Astrocyte of the hippocampus (primary cell): ENCODE measurements at regions not wholly inside any gene's neighbourhood (a gene's known extent, or its start where the extent isn't known, plus 50 kb on each side); places are given as distances from the start of the nearest gene placed in this dataset.
A peak's percentile ranks its signal among the peaks of the same experiment; 100 is the strongest.
"Not testable (repeated sequence)": the region's sequence is repeated elsewhere in the genome, so short reads cannot be mapped to it uniquely, and the experiment has no call there.

Experiments used
- DNase-seq: peaks from one replicate; pipeline ENCODE4 v3.0.0; 2011; ENCODE audit warnings: low read depth, low spot score

DNA sequence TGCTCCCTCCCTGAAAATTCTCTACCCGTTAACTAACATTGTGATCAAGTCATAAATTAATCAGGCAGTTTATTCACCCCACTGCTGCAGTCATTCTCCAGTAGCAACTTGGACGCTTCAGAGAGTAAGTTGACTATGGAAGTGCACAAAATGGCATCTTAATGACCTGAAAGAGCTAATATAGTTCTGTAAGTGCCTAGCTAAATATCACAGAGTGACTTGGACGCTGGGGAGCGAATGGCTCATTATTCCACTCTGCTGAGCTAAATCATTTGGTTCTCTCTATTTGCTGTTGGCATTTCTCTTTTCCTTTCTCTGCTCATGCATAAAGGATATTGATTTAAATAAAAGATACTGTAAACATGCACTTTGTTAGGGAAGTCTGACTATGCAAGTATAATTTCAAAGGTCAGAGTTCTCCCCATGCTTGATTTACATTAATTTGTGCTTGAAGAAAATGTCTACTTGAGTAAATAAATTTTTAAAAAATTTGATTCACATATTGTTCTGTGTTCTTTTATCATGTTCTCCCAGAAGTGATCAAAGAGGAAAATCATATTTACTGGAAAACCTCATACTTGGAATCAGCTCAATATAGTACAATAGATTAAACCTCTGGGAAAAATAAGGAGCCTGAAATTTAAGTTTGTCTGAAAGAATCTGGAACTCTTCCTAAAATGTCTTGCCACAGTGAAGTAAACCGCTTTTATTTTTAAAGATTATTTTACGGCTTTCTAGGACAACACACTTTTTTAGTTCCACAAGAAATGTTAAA lies 169.5 kb upstream of the HAPLN1 start:
- peak; percentile 36 for DNase-seq

DNA sequence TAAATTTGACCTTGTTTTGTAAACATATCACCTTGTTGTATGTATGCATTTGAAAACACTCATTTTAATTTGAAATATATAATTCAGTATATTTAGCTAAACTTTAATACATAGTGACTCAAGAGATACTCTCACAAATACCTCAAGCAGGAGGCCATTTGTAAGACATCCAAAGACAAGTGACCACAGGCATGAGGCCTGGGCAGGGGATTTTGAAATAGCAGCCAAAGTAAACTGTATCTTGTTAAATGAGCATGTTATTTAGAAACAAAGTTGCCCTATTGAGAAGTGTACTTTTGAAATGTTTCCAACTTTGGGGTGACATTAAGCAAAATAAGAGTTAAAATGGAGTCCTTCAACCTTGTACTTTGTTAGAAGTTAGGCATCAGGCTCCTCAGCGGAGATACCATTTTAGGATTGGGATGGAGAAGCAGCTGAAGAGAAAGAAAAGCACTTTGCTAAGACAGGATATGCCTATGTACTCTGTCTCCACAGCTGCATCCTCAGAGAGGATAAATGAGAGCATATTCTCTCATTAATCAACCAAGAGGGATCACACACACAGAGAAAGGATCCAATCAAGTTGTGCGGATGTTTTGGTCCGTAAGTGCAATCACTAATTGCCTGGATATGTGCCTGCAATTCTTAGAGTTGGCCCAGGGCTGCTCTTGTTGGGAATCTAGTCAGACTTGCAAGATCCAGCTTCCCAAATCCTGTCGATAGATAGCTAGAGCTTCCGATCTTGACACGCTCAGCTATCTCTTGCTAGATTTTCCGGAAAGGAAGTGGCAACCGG lies 157.5 kb upstream of the HAPLN1 start:
- DNase-seq: peak; percentile 90

DNA sequence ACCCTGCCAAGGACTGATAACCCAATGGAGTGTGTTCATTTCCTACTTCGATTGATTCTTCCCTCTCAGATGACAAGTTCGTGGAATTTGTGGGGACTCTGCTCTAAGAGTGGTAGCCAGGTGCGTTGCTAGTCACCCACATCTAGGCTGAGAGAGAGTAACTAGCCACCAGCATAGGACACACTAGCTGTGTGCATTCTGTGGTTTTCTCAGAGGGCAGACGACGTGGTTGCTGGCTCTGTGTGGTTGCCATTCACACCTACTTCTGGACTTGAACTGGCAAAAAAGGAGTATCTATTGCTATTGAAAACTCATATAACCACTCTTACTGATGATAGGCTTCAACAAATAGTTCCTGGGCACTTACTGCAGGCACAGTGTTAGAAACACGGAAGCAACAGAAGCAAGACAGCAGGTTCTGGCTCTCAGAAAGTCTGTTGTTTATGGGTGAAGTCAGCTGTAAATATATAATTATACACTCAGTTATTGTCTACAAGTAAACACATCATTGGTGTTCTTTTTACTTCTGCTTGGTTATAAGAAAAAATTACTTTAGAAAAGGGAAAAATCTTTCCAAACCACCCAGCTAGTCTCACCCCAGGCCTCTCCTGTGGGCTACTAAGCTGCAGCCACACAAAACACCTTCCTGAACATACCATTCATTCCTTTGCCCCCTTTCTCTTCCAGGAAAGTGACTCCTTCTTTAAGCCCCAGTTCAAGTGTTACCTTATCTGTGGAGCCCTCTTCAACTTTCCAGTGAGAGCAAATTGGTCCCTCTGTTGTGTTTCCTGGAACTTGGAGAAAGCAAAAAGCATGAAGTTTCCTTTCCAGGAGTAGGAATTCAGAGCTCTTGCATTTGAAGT lies 151.1 kb upstream of the HAPLN1 start:
- peak; percentile 42 for DNase-seq

DNA sequence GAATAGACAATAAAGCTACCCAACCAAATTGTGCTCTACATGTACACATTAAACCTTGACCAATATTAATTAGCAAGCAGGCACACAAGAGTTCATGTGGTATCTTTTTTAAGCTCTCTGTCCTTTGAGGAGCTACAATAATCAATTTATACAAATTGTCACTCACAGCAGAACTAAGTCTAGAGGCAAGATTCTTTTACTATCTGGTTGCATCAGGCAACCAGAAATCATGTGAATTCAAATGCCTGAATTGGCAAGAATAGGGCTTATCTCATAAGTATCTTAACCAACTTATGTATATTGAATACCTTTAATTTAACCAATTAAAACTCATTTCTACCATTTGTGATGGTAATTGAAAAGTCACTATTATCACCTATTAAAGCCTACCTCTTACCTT lies 145.5 kb upstream of the HAPLN1 start:
- DNase-seq: no peak

DNA sequence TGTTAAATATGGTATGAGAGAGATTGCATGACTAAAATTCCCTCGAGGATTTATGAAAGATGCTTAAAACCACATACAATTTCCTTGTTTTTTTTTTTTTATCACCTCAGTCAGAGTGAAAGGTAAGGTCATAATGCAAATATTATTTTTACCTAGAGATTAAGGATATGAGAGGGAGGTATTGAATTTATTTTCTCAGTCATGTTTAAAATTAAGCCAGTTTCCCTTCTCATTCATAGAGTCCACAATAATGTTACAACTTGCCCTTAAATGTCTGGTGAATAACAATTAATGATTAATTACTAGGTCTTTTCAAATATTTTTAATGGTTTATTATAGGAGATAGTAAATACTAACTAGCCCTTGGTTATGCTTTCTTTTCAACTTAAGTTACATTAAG lies 144.9 kb upstream of the HAPLN1 start:
- DNase-seq: no peak

DNA sequence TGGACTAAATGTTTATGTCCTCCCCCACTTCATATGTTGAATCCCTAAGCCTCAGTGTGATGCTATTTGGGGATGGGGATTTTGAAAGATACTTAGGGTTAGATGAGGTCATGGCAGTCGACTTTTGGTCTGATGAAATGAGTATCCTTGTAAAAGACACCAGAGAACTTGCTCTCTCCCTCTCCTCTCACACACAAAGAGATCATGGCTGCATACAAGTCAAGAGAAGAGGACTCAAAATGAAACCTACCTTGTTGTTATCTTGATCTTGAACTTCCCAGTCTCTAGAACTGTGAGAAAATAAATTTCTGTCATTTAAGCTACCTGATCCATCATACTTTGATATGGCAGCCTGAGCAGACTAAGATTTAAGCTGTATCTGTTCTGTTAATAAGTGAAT lies 144.0 kb upstream of the HAPLN1 start:
- DNase-seq: no peak

DNA sequence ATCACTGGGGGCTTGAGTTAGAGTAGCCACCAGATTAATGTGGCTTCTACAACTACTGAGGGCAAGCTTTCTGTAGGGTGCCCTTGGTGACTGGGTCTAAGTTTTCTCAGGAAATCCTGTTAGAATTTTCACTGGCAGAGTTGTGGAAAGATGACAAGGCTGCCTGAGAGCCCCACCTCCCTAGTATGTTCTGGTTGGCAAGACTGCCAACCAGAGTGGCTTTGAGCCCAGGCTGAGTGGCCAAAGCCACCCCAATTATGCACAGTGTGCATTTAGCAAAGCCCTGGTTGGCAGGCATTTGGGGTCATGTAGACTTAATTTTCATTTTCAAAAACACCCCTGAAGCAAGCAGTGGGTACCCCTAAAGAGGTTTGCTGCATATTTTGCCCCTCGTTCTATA lies 136.7 kb upstream of the HAPLN1 start:
- peak; percentile 20 for DNase-seq

DNA sequence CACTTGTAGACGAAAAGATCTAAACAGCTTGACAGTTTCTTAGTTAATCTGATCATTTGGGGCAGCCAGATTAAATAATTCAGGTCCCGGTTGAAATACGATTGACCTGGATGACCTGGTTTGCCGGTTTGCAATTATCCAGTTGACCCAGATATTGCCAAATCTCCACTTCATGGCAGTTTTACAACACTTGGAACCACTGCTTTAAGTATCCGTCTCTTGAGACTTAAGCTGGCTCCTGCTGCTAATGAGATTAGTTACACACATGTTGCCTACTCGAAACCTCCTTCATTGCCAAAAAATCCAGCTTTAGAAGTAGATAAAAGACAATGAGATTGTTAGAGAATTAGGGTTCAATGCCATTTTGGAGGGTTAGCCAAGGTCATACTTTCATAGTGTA lies 136.2 kb upstream of the HAPLN1 start:
- DNase-seq: no peak

DNA sequence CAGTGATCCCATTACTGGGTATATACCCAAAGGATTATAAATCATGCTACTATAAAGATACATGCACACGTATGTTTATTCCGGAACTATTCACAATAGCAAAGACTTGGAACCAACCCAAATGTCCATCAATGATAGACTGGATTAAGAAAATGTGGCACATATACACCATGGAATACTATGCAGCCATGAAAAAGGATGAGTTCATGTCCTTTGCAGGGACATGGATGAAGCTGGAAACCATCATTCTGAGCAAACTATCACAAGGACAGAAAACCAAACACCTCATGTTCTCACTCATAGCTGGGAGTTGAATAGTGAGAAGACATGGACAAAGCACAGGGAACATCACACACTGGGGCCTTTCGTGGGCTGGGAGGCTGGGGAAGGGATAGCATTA lies 129.8 kb upstream of the HAPLN1 start:
- DNase-seq: not testable (repeated sequence)

DNA sequence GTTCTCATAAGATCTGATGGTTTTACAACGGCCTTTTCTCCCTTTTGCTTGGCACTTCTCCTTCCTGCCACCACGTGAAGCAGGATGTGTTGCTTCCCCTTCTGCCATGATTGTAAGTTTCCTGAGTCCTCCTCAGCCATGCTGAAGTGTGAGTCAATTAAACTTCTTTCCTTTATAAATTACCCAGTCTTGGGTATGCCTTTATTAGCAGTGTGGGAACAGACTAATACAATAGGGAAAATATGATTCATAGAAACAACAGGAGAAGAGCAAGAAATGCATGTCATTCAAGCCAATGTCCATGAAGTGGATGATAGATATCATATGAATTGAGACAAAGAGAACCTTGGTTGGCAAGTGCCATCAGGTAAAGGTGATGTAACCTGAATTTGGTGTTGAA lies 128.3 kb upstream of the HAPLN1 start:
- no peak for DNase-seq

DNA sequence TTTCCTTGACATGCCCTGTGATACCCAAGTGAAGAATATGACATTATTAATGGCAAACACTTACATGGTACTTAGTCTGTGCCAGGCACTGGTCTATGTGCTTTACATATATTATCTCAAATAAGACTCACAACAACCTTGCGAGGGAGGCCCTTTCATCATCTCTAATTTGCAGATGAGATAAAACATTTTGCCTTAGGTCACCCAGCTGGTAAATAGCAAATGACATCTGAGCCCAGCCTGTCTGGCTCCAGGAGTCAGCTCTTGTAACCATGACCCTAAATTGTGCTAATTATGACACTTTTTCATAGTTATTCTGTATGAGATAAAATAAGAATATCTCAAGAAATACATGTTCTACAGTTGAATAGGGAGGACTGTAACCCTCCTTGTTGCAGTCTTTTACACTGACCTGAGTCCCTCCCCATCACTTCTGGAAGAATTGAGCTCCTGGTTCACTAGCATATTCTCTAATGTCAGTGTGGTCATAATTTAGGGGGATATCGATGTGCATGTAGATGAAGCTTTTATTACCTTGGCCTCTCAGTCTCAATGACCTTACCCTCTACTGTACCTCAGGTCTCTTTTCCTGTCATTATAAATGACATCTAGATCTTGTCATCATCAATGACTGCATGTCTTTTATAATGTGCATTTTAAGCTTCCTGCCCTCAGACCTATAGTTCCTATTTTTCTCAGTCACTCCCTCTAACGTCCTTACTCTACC lies 126.1 kb upstream of the HAPLN1 start:
- no peak for DNase-seq

DNA sequence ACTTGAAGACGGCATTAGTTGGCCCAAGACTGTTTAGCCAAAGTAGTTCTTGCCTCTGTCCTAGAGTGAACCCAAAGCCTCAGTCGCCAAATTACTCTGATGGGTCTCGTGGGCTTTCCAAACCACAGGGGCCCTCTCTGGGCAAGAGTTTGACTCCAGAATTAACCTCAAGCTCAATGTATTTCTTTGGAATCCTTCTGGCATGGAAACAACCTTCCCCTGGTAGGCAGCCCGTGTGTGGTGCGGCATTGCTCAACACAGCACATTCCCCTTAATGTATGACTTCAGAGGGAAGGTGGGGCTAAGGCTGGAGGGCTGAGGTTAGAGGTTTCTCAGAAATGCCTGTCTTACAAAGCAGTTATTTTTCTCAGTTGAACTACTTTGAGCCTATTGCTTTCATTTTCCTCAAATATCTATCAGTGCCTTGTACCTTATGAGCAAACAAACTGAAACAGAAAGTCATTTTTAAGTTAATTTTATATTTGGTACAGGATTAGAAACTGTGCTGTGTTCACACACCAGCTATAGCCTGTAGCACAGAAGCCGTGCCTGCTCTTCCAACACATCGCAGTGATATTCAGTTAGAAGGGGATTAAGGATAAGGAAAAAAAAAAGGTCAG lies 123.9 kb upstream of the HAPLN1 start:
- DNase-seq: peak; percentile 93

DNA sequence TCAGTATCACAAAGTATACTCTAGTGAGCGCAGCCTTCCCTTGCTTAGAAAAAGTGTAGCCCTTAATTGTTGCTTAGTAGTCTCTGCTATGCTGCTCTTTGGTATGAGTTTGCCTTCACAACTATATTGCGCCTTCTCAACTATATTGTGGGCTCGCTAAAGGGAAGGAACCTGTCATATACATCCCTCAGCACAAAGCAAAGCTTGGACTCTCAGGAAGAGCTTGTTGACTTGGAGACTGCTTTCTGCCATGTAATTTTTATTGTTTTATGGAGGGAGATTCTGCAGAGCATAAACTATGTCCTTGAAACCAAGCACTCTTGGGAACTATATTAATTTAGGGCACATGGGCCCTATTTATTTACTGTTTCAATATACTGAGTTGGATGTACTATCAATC lies 119.1 kb upstream of the HAPLN1 start:
- no peak for DNase-seq

DNA sequence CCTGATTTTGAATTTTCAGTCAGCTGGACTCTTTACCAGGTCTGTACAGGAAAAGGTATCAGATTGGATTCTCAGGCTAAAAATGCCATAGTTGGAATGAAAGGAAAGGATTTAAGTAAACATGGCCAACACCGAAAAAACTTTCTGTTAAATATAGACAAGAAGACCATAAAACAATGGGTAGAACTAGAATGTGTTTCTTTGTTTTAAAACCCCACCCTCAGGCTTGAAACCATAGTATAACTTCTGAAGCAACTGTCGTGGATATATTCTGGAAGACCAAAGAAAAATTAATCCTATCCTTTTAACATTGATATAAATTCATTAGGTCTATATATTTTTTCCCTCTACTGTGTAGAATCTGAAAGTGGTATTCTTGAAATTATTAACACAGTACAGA lies 118.6 kb upstream of the HAPLN1 start:
- DNase-seq: no peak

DNA sequence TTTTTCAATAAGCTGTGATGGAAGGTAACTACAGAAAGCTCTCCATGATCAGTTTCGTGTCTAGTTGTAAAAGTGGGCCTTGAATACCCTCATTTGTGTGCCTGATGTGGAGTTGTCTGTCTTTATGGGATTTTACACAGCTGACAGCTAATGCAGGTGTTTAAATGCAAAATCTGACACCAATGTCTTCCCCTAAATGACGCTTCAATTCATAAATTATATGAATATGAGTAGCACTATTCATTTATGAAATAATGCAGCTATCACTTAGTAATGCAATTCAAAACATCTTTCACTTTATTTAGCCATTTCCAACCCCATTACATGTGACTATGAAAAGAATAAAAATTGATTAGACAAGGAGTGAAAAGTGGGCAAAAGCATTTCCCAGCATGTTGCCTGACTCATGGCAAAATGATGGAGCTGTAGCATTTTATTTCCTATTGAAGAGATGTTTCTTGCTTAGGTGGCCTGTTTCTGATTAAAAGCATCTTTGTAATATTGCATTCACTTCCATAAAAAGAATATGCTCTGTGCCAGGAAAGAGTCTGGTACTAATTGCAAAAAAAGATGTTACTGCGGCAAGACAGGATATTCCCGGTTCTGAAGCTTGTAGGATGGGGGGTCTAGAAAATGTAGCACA lies 116.7 kb upstream of the HAPLN1 start:
- no peak for DNase-seq

DNA sequence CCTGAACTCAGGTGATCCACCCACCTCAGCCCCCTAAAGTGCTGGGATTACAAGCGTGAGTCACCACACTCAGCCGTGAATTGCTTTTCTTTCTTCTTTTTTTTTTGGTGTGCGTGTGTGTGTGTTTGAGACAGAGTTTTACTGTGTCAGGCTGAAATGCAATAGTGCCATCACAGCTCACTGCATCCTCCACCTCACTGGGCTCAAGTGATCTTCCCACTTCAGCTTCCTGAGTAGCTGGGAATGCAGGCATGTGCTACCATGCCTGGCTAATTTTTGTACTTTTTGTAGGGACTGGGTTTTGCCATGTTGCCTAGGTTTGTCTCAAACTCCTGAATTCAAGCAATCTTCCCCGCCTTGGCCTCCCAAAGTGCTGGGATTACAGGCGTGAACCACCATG lies 113.7 kb upstream of the HAPLN1 start:
- DNase-seq: no peak

DNA sequence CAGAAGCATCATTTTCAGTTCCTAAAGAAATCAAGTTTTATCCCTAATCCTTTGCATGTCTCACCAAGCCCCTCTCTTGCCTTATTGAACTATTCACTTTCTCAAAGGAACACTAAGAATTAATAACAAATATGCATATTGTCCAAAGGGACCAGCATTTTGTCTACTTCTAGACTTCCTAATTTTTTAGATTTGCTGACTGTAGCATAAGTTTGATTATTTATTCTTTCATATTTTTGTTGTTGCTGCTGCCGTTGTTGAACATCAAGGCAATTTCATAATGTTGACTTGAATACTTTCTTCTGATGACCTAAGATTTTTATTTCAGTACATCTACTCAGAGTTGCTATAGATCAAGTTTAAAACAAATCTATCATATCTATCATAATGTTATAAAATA lies 111.2 kb upstream of the HAPLN1 start:
- no peak for DNase-seq

DNA sequence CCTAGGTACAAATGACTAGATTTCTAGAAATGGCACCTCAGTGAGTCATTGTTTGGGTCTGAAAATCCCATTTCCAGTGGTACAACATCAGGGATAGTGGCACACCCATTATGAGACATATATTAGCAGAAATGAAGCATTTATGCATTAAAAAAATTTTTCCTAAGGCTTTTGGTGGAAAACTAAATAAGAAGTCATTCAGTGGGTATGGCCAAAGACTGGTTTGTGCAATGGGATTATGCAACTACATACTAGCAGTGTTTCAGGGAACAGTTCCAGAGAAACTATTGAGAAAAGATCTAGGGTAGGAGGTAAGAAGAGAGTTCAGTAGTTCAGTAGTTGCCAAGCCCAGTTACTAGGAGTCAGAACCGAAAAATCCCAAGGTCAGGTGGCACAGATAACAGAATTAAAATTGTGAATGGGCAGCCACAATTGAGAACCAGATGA lies 106.5 kb upstream of the HAPLN1 start:
- DNase-seq: peak; percentile 2

DNA sequence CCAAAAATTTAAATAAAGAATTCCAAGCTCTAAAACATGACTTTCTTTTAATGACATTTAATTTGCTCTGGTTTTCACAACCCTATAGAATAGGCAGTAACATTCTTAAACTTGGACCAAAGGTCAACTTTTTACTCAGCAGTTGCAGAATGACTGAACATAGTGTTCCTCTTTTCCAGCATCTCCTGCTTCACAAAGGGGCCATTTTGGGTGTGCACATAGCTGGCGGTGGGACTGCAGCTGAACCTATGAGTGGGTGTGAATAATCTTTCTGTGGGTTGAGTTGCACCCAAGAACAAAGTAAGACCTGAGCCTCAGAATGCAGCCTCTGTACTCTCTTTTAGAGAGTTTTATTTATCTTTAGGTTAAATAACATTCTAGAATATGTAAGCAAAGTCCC lies 96.9 kb upstream of the HAPLN1 start:
- no peak for DNase-seq

DNA sequence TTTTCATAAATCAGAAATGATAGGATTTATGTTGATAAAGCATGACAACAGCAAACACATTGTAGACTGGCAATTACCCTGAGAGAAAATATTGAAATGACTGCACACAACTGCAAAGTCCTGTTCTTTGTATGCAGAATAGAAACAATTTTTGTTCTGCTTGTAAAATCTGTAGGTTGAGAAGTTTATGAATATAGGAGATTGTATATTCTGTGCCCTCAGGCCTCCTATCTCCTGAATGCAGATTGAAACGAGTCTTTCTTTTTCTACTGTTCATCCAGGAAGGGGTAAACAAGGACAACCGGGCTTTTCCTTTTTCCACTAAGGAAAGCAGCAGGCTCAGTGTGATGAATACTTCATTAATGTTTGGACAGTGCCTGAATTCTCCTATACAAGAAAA lies 95.0 kb upstream of the HAPLN1 start:
- no peak for DNase-seq

DNA sequence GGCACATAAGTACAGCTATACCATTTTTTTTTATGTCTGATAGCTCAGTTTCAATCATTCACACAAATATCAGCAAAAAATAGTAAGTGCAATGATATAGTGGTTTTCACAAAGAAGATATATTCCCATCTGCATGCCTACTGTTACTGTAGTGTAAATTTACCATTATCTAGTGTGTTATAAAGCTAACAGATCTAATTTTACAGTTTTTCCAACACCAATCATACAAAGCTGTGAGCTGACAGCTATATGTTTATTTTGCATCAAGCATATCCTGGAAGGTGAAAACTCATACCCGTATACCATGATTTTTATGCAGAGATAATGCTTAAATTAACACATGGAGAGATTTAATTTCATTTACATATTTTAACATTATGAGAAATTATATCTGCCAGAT lies 89.9 kb upstream of the HAPLN1 start:
- no peak for DNase-seq
